Vagina (tissue), 2 donors: ENCODE measurements at regions not wholly inside any gene's neighbourhood (a gene's known extent, or its start where the extent isn't known, plus 50 kb on each side); places are given as distances from the start of the nearest gene placed in this dataset.

ENCODE experiments used
- DNase-seq, 2 donors: peaks; one replicate each; pipeline ENCODE4 v3.0.0-alpha.2; 2017; ENCODE audit errors: extremely low spot score in 2 of 2
- H3K27ac ChIP-seq: fragments of 200-600 bp; sonication (generic); one replicate; pipeline ENCODE4 v1.5.1; 2019
- H3K27me3 ChIP-seq: fragments of 200-600 bp; sonication (generic); one replicate; pipeline ENCODE4 v1.5.1; 2019
- H3K36me3 ChIP-seq, 2 donors: fragments of 200-600 bp; sonication (generic); one replicate each; pipeline ENCODE4 v1.5.1; 2017 to 2019
- H3K4me1 ChIP-seq: fragments of 200-600 bp; sonication (generic); one replicate; pipeline ENCODE4 v1.5.1; 2019
- H3K4me3 ChIP-seq, 2 donors: fragments of 200-600 bp; sonication (generic); 1 replicate in 1 of 2; 2 replicates in 1 of 2; pipeline ENCODE4 v1.5.1; 2016 to 2019
- H3K9me3 ChIP-seq: fragments of 200-600 bp; sonication (generic); one replicate; pipeline ENCODE4 v1.5.1; 2019
- POLR2A ChIP-seq, 2 donors: fragments of 450-650 bp; IDR thresholded peaks; one replicate each; pipeline ENCODE4 v1.6.1; 2017; ENCODE audit warnings: antibody characterized with exemption in 2 of 2, mild to moderate bottlenecking in 2 of 2, moderate library complexity in 2 of 2
- POLR2AphosphoS5 ChIP-seq, 2 donors: sonication (generic); formaldehyde crosslinking; IDR thresholded peaks; one replicate each; pipeline ENCODE4 v1.9.0; 2017; ENCODE audit warnings: antibody characterized with exemption in 2 of 2, mild to moderate bottlenecking in 2 of 2, low read depth in 1 of 2; ENCODE audit not compliant: insufficient read depth in 1 of 2
- intact Hi-C: fragments of 100-400 bp; cut with DNase I; formaldehyde crosslinking; loops from one replicate; pipeline ENCODE4 v1.15.1; 2023
- TF ChIP-seq, protein P1 (sequence below), 3 experiments: fragments of 450-650 bp in 2 of 3; fragments of 200-600 bp in 1 of 3; sonication (generic) in 1 of 3; IDR thresholded peaks; one replicate each; pipeline ENCODE4 v1.5.1; 2017 to 2019; ENCODE audit warnings: antibody characterized with exemption in 3 of 3, mild to moderate bottlenecking in 2 of 3, moderate library complexity in 2 of 3

DNA sequence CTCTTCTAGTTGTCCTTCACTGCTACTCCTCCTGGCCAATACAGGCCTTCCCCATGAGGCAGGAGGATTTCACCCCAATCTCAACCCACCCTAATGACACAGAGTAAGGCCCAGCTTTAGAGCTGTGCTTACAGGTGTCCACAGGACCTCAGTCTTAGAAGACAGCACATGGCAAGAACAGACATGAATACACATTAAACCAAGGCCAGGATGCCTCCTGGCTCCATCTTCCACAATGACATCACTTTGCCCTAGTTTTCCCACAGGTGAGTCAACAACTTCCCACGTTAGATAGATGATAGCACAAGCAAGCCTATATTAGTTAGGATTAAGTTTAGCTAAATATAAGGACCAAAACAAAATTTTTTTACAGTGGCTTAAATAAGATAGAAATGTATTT, 63.8 kb upstream of the NOCT start:
- intact Hi-C loops: no loop called here
- Histone ChIP-seq H3K4me3 (no peak overlapping the region), H3K27me3 (no peaks in the 10 kb centered on the region), H3K27ac (no peak overlapping the region), H3K36me3 (no peaks in the 10 kb centered on the region), H3K9me3 (no peaks in the 10 kb centered on the region), H3K4me1 (no peaks in the 10 kb centered on the region)
- DNase-seq: peak in 1 of 2 donors; percentile 37
- TF ChIP-seq POLR2AphosphoS5 (IDR thresholded peaks at IDR 0.05; ENCODE audit: insufficient read depth in 1 of 2, low read depth in 1 of 2) (no peak), POLR2A (IDR thresholded peaks at IDR 0.05) (no peak)
- TF ChIP-seq, protein P1, sequence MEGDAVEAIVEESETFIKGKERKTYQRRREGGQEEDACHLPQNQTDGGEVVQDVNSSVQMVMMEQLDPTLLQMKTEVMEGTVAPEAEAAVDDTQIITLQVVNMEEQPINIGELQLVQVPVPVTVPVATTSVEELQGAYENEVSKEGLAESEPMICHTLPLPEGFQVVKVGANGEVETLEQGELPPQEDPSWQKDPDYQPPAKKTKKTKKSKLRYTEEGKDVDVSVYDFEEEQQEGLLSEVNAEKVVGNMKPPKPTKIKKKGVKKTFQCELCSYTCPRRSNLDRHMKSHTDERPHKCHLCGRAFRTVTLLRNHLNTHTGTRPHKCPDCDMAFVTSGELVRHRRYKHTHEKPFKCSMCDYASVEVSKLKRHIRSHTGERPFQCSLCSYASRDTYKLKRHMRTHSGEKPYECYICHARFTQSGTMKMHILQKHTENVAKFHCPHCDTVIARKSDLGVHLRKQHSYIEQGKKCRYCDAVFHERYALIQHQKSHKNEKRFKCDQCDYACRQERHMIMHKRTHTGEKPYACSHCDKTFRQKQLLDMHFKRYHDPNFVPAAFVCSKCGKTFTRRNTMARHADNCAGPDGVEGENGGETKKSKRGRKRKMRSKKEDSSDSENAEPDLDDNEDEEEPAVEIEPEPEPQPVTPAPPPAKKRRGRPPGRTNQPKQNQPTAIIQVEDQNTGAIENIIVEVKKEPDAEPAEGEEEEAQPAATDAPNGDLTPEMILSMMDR (IDR thresholded peaks at IDR 0.05): no peak

DNA sequence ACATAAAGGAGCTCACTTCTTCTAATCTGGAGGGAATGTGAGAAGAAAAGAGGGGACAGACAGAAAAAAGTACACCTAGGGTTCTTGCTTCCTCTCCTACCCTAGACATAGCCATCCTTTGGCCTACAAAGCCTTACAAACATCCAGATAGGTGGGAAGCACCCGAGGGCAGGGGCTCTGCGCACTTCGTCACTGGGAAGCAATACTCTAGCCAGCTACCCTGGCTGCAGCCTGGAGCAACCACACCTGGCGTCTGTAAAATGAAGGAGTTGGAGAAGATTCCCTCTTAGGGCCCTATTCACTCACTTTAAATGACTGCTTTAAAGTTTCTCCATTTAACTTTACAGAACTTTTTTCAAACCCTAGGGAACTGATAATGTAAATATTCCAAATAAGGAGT, 65.7 kb upstream of the NOCT start:
- H3K4me1 ChIP-seq: no peaks in the 10 kb centered on the region
- no peaks in the 10 kb centered on the region for H3K9me3 ChIP-seq
- no peak overlapping the region for H3K4me3 ChIP-seq
- TF ChIP-seq, protein P1 (IDR thresholded peaks at IDR 0.05): no peak
- no peak for TF ChIP-seq POLR2A (IDR thresholded peaks at IDR 0.05)
- no peak for TF ChIP-seq POLR2AphosphoS5 (IDR thresholded peaks at IDR 0.05; ENCODE audit: insufficient read depth in 1 of 2, low read depth in 1 of 2)
- no peaks in the 10 kb centered on the region for H3K36me3 ChIP-seq
- H3K27me3 ChIP-seq: no peaks in the 10 kb centered on the region
- H3K27ac ChIP-seq: no peak overlapping the region
- intact Hi-C loops: no loop called here
- peak in 1 of 2 donors; percentile 25 for DNase-seq

DNA sequence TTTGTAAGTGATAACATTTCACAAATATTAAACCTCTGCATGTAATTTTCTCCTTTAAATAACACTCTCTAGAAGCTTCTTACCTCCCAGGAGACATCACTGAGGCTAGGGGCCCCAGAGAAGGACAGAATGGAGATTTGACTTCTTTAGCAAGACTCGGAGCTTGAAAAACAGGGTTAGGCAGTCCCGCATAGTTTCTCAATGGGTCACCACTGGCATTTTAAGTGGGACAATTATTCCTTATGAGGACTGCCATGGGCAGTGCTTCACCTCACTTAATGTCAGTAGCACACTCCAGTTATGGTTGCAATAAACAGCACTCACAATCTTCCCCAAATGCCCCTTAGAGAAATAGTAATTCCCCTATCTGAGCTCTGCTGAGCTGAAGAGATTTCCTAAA, 66.7 kb upstream of the NOCT start:
- no peak overlapping the region for H3K4me3 ChIP-seq
- no peaks in the 10 kb centered on the region for H3K36me3 ChIP-seq
- H3K27me3 ChIP-seq: no peaks in the 10 kb centered on the region
- H3K27ac ChIP-seq: no peak overlapping the region
- intact Hi-C loops: no loop called here
- peak in 1 of 2 donors; percentile 44 for DNase-seq
- no peaks in the 10 kb centered on the region for H3K4me1 ChIP-seq
- H3K9me3 ChIP-seq: no peaks in the 10 kb centered on the region
- TF ChIP-seq POLR2A (IDR thresholded peaks at IDR 0.05) (no peak), POLR2AphosphoS5 (IDR thresholded peaks at IDR 0.05; ENCODE audit: insufficient read depth in 1 of 2, low read depth in 1 of 2) (no peak)
- TF ChIP-seq, protein P1 (IDR thresholded peaks at IDR 0.05): no peak

DNA sequence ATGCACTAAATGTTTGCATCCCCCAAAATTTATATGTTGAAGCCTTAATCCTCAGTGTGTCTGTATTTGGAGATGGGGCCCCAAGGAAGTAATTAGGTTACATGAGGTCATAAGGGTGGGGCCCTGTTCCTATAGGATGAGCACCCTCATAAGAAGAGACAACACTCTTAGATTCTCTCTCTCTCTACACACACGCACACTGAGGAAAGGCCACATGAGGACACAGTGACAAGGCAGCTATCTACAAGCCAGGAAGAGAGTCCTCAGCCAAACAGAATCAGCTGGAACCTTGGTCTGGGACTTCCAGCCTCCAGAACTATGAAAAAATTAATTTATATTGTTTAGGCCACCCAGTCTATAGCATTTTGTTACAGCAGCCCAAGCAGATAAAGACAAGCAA, 69.3 kb upstream of the NOCT start:
- Histone ChIP-seq H3K9me3 (no peaks in the 10 kb centered on the region), H3K36me3 (no peaks in the 10 kb centered on the region), H3K4me1 (no peaks in the 10 kb centered on the region), H3K27ac (no peak overlapping the region), H3K4me3 (no peak overlapping the region), H3K27me3 (no peaks in the 10 kb centered on the region)
- DNase-seq: peak in 1 of 2 donors; percentile 6
- intact Hi-C loops: no loop called here
- no peak for TF ChIP-seq POLR2AphosphoS5 (IDR thresholded peaks at IDR 0.05; ENCODE audit: insufficient read depth in 1 of 2, low read depth in 1 of 2)
- no peak for TF ChIP-seq POLR2A (IDR thresholded peaks at IDR 0.05)
- TF ChIP-seq, protein P1 (IDR thresholded peaks at IDR 0.05): no peak

DNA sequence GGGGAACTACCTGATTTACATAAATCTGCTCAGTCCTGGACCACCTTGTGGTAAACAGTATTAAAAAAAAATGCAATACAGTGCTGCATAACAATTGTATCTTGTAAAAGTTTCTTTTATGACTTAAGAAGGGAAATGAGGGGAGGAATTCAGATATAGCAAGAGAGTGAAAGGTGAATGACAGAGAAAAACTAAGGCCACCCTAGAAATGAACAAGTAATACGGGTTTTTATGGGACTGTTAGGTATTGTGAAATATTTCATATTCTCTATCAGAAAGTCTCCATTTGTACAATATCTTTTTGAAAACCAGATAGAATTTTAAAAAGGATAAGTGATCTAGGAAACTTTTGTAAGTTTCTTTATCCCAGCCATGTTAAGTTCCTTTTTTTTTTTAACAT, 69.7 kb upstream of the NOCT start:
- no peaks in the 10 kb centered on the region for H3K27me3 ChIP-seq

More for the DNA sequence above, 69.7 kb upstream of the NOCT start:
- Histone ChIP-seq H3K4me3 (no peak overlapping the region), H3K4me1 (no peaks in the 10 kb centered on the region), H3K36me3 (no peaks in the 10 kb centered on the region), H3K27ac (no peak overlapping the region), H3K9me3 (no peaks in the 10 kb centered on the region)
- DNase-seq: no peak
- intact Hi-C loops: no loop called here
- no peak for TF ChIP-seq POLR2AphosphoS5 (IDR thresholded peaks at IDR 0.05; ENCODE audit: insufficient read depth in 1 of 2, low read depth in 1 of 2)
- TF ChIP-seq POLR2A (IDR thresholded peaks at IDR 0.05): no peak
- TF ChIP-seq, protein P1 (IDR thresholded peaks at IDR 0.05): no peak
